H1 (cell line): ENCODE measurements at regions not wholly inside any gene's neighbourhood (a gene's known extent, or its start where the extent isn't known, plus 50 kb on each side); places are given as distances from the start of the nearest gene placed in this dataset.

Source experiments
- CTCF ChIA-PET: fragments of 300-600 bp; sonication (Branson Sonifier 250); formaldehyde crosslinking; loops from one replicate; lab custom pipeline; 2021; ENCODE audit not compliant: partially characterized antibody; lab: Charles Lee
- POLR2A ChIA-PET: fragments of 300-600 bp; sonication (Branson Sonifier 250); formaldehyde crosslinking; loops from one replicate; lab custom pipeline; 2021; ENCODE audit warnings: inconsistent platforms; ENCODE audit not compliant: partially characterized antibody; lab: Charles Lee
- DNase-seq, 2 experiments: peaks; one replicate each; pipeline versions ENCODE4 v3.0.0 to v3.0.0-alpha.2; 2010 to 2022; ENCODE audit warnings: low spot score in 2 of 2, low read depth in 1 of 2, mixed read lengths in 1 of 2
- FAIRE-seq: peaks from 2 replicates; lab custom pipeline; 2011; peaks lifted over from hg19 to GRCh38; lab: Jason Lieb, UNC
- H2AFZ ChIP-seq: 2 replicates; pipeline ENCODE4 v1.8.1; 2012; ENCODE audit warnings: low read length, inconsistent platforms
- H2AK5ac ChIP-seq: 2 replicates; pipeline ENCODE4 v1.6.1; 2013; ENCODE audit warnings: low read depth, low read length
- H2BK120ac ChIP-seq: replicated peaks from 2 replicates; pipeline ENCODE3; 2013; ENCODE audit warnings: low read depth, low read length, inconsistent platforms
- H2BK12ac ChIP-seq: 2 replicates; pipeline ENCODE4 v1.6.1; 2013; ENCODE audit warnings: low read depth, low read length
- H2BK15ac ChIP-seq: 2 replicates; pipeline ENCODE4 v1.6.1; 2013; ENCODE audit warnings: low read length
- H2BK20ac ChIP-seq: 2 replicates; pipeline ENCODE4 v1.6.1; 2013; ENCODE audit warnings: low read length
- H2BK5ac ChIP-seq: 2 replicates; pipeline ENCODE4 v1.6.1; 2013; ENCODE audit warnings: low read depth, low read length
- H3K14ac ChIP-seq: 2 replicates; pipeline ENCODE4 v1.6.1; 2013; ENCODE audit warnings: inconsistent platforms; ENCODE audit not compliant: insufficient read length
- H3K18ac ChIP-seq: 2 replicates; pipeline ENCODE4 v1.6.1; 2013; ENCODE audit warnings: low read length; ENCODE audit errors: extremely low read depth
- H3K23ac ChIP-seq: 2 replicates; pipeline ENCODE4 v1.6.1; 2013; ENCODE audit warnings: inconsistent platforms; ENCODE audit not compliant: insufficient read length
- H3K23me2 ChIP-seq: 2 replicates; pipeline ENCODE4 v1.6.1; 2013; ENCODE audit warnings: low read depth, low read length
- H3K27ac ChIP-seq: 2 replicates; pipeline ENCODE4 v1.6.1; 2011; ENCODE audit warnings: low read depth, low read length, inconsistent platforms
- H3K27me3 ChIP-seq, 4 experiments: replicated peaks in 1 of 4; 1 replicate in 1 of 4; 2 replicates in 3 of 4; pipeline versions ENCODE4 v1.6.1 to v1.8.1; 2011 to 2013; ENCODE audit warnings: low read length in 3 of 4, mild to moderate bottlenecking in 3 of 4, inconsistent platforms in 2 of 4, mixed read lengths in 2 of 4, moderate library complexity in 1 of 4; ENCODE audit not compliant: control insufficient read depth in 3 of 4, insufficient read depth in 3 of 4; ENCODE audit errors: extremely low read depth in 1 of 4
- H3K36me3 ChIP-seq, 4 experiments: 2 replicates each; pipeline versions ENCODE4 v1.6.1 to v1.8.1; 2011 to 2013; ENCODE audit warnings: mild to moderate bottlenecking in 4 of 4, low read length in 3 of 4, moderate library complexity in 2 of 4, control low read depth in 1 of 4, inconsistent platforms in 1 of 4; ENCODE audit not compliant: insufficient read depth in 4 of 4, control insufficient read depth in 2 of 4
- H3K4ac ChIP-seq: replicated peaks from 2 replicates; pipeline ENCODE3; 2013; ENCODE audit warnings: low read length, low read depth, mixed read lengths, inconsistent platforms; ENCODE audit not compliant: insufficient read length
- H3K4me1 ChIP-seq, 4 experiments: replicated peaks in 1 of 4; 1 replicate in 1 of 4; 2 replicates in 3 of 4; pipeline versions ENCODE4 v1.6.1 to v1.8.1; 2011 to 2013; ENCODE audit warnings: low read length in 3 of 4, inconsistent platforms in 2 of 4, mixed read lengths in 1 of 4; ENCODE audit not compliant: insufficient read depth in 4 of 4, control insufficient read depth in 3 of 4
- H3K4me2 ChIP-seq, 2 experiments: 2 replicates each; pipeline versions ENCODE4 v1.6.1 to v1.8.1; 2011 to 2013; ENCODE audit warnings: low read depth in 2 of 2, low read length in 2 of 2, control low read depth in 1 of 2, inconsistent platforms in 1 of 2, mild to moderate bottlenecking in 1 of 2; ENCODE audit not compliant: insufficient read depth in 1 of 2
- H3K4me3 ChIP-seq, 4 experiments: fragments of 200-600, 300-600 bp in 1 of 4; sonication (generic), shearing (Covaris generic), sonication (Bioruptor Twin) in 1 of 4; 2 replicates each; pipeline versions ENCODE4 v1.5.1 to v1.8.1; 2011 to 2016; ENCODE audit warnings: low read length in 4 of 4, low read depth in 3 of 4, control low read depth in 2 of 4, inconsistent platforms in 2 of 4, mild to moderate bottlenecking in 2 of 4, mixed read lengths in 1 of 4, moderate library complexity in 1 of 4; ENCODE audit not compliant: insufficient read depth in 2 of 4; ENCODE audit errors: extremely low read depth in 1 of 4
- H3K56ac ChIP-seq: replicated peaks from 2 replicates; pipeline ENCODE3; 2013; ENCODE audit warnings: low read depth, mild to moderate bottlenecking, mixed read lengths, low read length, inconsistent platforms; ENCODE audit not compliant: insufficient read length
- H3K79me1 ChIP-seq: 2 replicates; pipeline ENCODE4 v1.6.1; 2013; ENCODE audit warnings: low read depth, low read length, control low read depth
- H3K79me2 ChIP-seq, 2 experiments: 2 replicates each; pipeline versions ENCODE4 v1.6.1 to v1.8.1; 2012 to 2013; ENCODE audit warnings: low read length in 2 of 2, mild to moderate bottlenecking in 2 of 2, inconsistent platforms in 1 of 2; ENCODE audit not compliant: insufficient read depth in 2 of 2, control insufficient read depth in 1 of 2
- H3K9ac ChIP-seq, 4 experiments: replicated peaks in 1 of 4; 1 replicate in 1 of 4; 2 replicates in 3 of 4; pipeline versions ENCODE4 v1.6.1 to v1.8.1; 2011 to 2013; ENCODE audit warnings: low read depth in 3 of 4, low read length in 3 of 4, control low read depth in 2 of 4, mild to moderate bottlenecking in 2 of 4, moderate library complexity in 2 of 4, inconsistent platforms in 1 of 4; ENCODE audit errors: extremely low read depth in 1 of 4
- H3K9me3 ChIP-seq, 2 experiments: 2 replicates each; pipeline versions ENCODE4 v1.6.1 to v1.8.1; 2012 to 2013; ENCODE audit warnings: mild to moderate bottlenecking in 2 of 2, moderate library complexity in 2 of 2, control low read depth in 1 of 2, inconsistent platforms in 1 of 2, low read depth in 1 of 2, low read length in 1 of 2, mixed read lengths in 1 of 2; ENCODE audit not compliant: insufficient read depth in 2 of 2
- H4K20me1 ChIP-seq, 2 experiments: replicated peaks in 1 of 2; 2 replicates each; pipeline versions ENCODE3 to v1.8.1; 2011 to 2013; ENCODE audit warnings: inconsistent platforms in 2 of 2, low read length in 2 of 2, mild to moderate bottlenecking in 1 of 2; ENCODE audit not compliant: insufficient read depth in 2 of 2, control insufficient read depth in 1 of 2
- H4K5ac ChIP-seq: 2 replicates; pipeline ENCODE4 v1.6.1; 2013; ENCODE audit warnings: low read length, low read depth, mixed read lengths, inconsistent platforms; ENCODE audit not compliant: insufficient read length
- H4K8ac ChIP-seq: 2 replicates; pipeline ENCODE4 v1.8.0; 2013; ENCODE audit warnings: mild to moderate bottlenecking, moderate library complexity, low read length, inconsistent platforms; ENCODE audit not compliant: insufficient read depth; ENCODE audit errors: extremely low read depth
- H4K91ac ChIP-seq: replicated peaks from 2 replicates; pipeline ENCODE3; 2013; ENCODE audit warnings: low read length, mixed read lengths, inconsistent platforms; ENCODE audit not compliant: insufficient read length
- WGBS, 2 experiments: shearing (Covaris generic) in 1 of 2; methylation state at CpG; one replicate each; pipeline versions ENCODE4 v1.1.6 to v1.1.7; 2013 to 2015; ENCODE audit warnings: low lambda C conversion rate in 2 of 2, mixed read lengths in 2 of 2, inconsistent platforms in 1 of 2, low coverage in 1 of 2, missing lambda C conversion rate in 1 of 2; ENCODE audit not compliant: insufficient replicate concordance in 2 of 2, insufficient coverage in 1 of 2, insufficient read length in 1 of 2; ENCODE audit errors: extremely low coverage in 1 of 2, missing lambda C conversion rate in 1 of 2; 5-methylcytosine and 5-hydroxymethylcytosine counted together

- Histone ChIP-seq H3K23me2 (no peaks in the 10 kb centered on the region), H3K18ac (no peak overlapping the region), H3K79me2 (no peaks in the 10 kb centered on the region), H3K56ac (no peak overlapping the region), H3K4me3 (no peak overlapping the region), H4K5ac (no peak overlapping the region), H2BK15ac (no peak overlapping the region), H3K23ac (no peak overlapping the region), H3K4me2 (no peak overlapping the region), H2BK120ac (no peak overlapping the region), H3K36me3 (no peaks in the 10 kb centered on the region), H2AK5ac (no peak overlapping the region), H2AFZ (no peak overlapping the region), H3K9ac (no peak overlapping the region), H2BK20ac (no peak overlapping the region), H4K8ac (no peak overlapping the region), H2BK5ac (no peak overlapping the region), H3K27me3 (peaks cover 33 to 64% (median 54%) of the 10 kb centered on the region in 4 experiments), H4K91ac (no peak overlapping the region), H3K4ac (no peak overlapping the region), H3K9me3 (peaks cover 0 to 3% of the 10 kb centered on the region in 2 experiments; a peak in 1 of 4 replicates), H4K20me1 (no peaks in the 10 kb centered on the region), H2BK12ac (no peak overlapping the region), H3K27ac (no peak overlapping the region), H3K4me1 (peaks cover 3 to 12% (median 7%) of the 10 kb centered on the region in 4 experiments; a peak in 4 of 7 replicates), H3K79me1 (no peaks in the 10 kb centered on the region), H3K14ac (no peak overlapping the region)
- ChIA-PET CTCF (interaction anchor here (0.8 to 1.1 kb wide), 3 partner anchors 8 to 21 kb away, joined by 3 to 6 read pairs (median 3); no protein-coding TSS in a partner anchor), POLR2A (interaction anchor here (1.5 to 2.8 kb wide), 2 partner anchors 23 to 84 kb away, joined by 7 to 17 read pairs; partner anchors contain the start of gene ATF7IP)
- no peak for FAIRE-seq
- no peak for DNase-seq
- WGBS, 2 experiments = 90% methylated on average over 2 of the region's 2 CpGs; no CpG with 5 or more reads in 1 of the 2 experiments
These were observed 83.9 kb upstream of the ATF7IP start for GRCh38 chr12:14281539-14281938.
